Amygdala (tissue), 56 donors: ENCODE measurements at regions not wholly inside any gene's neighbourhood (a gene's known extent, or its start where the extent isn't known, plus 50 kb on each side); places are given as distances from the start of the nearest gene placed in this dataset.
"Not testable (repeated sequence)": the region's sequence is repeated elsewhere in the genome, so short reads cannot be mapped to it uniquely, and the experiment has no call there.

ENCODE experiments used
- DNase-seq, 56 donors: peaks; one replicate each; lab custom pipeline; 2025; lab: John Stamatoyannopoulos, UW

DNA sequence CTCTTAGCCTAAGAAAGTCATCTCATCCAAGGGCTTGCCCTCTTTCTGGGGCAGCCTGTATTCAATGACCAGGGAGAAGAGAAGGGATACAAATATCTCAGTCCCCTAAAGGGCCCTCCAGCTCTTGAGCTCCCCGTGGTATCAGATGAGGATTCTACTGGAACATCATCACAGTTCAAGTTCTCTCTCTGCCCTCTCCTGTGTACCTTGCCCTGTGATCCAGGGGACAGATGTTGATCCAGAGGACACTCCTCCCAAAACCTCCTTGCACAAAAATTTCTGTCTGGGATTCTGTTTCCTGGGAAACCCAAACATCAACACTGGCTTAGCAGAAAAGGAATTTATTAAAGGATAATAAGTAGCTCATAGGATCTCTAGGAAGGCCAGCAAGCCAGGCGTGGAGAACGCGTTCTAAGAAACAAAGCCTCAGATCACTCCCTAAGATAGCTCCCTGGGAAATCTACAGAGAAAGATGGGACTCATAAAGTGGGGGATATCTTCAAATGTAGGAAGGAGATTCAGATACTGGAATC, 296.3 kb upstream of the KLF3 start:
- no peak for DNase-seq

DNA sequence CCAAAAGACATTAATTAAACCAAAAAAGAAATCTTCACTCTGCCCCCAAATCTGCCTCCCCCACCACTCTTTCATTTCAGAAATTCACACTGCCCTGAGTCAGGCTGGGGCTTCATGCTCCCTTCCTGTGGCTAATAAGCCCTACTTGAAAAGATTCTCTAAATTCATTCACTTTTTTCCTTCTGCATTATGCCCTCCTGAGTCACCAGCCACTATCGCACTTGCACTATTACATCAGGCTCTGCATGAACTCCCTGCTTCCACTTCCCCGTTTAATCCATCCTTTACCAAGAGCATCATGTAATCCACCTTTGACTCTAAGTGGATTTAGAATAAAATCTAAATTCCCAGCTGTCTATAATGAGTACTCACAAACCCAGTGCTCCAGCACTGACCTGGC, 295.4 kb upstream of the KLF3 start:
- DNase-seq = no peak

DNA sequence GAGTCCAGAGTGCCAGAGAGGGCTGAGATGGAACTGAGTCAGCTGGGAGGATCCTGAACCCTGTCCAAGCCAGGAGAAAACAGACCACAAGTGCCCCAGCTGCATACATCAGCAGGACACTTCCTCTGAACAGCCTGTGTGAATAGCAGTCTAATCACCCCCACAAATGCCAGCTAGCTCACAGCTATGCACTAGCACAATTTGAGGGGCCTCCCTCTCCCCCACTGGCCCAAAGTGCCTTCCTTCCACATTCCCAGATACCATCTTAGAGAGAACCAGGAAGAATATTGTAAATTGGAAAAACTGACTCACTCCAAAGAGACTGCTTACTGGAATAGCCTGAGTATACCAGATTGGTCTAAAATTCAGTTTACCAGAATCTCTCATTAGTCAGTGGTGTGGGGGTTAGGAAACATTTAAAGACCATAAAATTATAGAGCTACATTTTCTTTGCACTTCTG, 292.6 kb upstream of the KLF3 start:
- no peak for DNase-seq

DNA sequence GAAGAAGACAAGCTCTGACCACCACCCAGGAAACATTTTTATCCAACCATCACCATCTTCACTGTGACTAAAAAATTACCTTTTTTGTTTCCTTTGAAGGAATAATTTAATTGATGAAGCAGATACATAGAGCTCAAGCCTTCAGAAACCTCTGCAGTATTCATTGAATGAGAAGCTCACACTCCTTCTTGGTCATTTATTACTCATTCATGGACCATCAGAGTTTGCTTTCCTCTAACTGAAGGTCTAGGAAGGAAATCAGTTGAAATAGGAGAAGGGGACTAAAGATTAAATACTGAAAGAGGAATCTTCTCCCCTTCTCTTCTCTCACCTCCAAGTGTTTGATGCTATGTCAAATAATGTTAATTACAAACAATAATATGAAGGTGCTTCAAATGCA, 290.6 kb upstream of the KLF3 start:
- DNase-seq = no peak

DNA sequence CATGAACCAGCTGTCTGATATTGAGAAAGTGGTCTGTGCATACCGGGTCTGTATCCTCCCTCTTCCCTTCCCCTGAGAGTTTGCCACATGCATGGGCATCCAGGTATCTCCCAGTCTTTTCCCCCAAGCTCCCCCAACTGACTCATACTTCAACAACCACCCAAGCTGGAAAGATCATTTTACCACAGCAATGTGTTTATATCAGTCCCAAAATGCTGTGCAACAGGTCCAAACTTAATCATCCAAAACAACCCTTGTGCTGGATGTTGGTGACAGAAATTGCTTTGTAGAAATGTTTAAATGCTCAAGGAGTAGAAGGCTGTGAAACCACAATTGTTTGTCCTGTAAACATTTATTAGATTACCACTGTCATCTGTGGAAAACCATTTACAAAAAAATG, 286.8 kb upstream of the KLF3 start:
- DNase-seq = no peak

DNA sequence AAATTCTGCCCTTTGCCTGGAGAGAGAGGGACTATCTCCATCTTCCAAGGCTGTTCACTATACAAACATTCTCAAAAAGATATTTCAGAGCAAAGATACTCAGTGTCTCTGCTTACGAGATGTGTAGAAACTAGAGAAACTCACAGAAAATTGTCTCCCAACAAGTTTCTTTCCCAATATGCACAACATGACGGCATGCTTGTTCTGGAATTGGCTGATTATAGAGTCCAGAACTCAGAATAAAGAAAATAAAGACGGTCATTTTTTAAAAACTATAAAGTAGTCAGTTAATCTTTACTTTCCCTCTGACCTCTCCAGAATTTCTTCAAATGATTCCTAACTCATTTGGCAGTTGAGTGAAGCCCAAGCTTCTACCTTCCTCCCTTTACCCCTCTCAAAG, 285.5 kb upstream of the KLF3 start:
- DNase-seq = no peak

DNA sequence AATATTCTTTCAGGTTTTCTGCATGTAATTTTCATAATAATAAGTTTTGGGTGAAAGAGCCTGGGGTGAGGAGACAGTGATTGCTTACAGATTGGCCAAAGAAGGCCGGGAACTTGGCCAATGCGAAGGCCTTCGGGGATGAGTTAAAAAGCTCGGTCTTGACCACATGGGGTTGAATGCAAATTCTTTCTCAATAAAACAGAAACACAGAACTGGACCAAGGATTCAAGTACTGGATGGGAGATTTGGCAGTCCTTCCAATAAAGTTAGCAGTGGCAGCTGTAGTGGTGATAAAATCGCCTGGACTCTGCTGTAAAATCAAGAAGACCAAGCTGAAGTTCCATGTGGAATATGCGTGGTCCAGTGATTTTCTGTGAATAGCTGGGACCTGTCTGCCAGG, 282.2 kb upstream of the KLF3 start:
- no peak for DNase-seq

DNA sequence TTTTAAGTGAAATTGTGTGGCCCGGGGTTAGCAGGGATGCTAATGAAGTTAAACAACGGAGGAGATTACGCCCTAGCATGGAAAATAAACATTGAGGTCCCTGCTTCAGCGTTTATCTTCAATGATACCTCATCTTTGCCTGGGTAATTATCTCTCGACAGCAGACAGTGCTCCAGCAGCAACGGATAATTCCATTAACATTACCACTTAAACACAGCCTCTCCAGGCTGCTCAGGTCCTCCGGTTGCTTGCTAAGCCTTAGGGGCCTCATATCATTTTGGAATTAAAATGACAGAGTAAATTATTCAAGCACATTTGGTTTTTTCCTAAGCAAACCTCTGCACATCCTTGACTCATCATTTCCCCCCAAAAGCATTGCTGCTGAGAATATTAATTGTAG, 281.5 kb upstream of the KLF3 start:
- DNase-seq = no peak

DNA sequence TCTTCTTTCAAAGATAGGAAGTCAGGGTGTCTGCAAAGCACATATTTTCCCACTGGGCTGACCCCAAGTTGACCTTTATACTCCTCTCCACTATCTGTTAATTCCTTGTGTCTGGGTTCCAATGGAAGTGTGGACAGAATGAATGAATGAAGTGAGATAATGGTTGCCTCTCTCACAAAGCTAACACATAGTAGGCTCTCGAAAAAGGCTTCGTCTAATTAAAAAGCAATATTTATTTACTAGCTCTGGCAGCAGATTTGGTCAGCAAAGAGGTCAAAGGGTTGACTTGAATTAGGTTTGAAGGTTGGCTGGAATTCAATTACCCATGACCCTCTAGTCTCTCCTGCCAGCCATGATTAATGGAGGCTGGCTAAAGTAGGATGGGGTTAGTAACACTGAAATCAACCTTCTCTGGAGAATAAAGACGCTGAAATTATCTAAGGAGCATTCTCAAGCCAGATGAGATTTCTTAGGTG, 280.3 kb upstream of the KLF3 start:
- DNase-seq = no peak

DNA sequence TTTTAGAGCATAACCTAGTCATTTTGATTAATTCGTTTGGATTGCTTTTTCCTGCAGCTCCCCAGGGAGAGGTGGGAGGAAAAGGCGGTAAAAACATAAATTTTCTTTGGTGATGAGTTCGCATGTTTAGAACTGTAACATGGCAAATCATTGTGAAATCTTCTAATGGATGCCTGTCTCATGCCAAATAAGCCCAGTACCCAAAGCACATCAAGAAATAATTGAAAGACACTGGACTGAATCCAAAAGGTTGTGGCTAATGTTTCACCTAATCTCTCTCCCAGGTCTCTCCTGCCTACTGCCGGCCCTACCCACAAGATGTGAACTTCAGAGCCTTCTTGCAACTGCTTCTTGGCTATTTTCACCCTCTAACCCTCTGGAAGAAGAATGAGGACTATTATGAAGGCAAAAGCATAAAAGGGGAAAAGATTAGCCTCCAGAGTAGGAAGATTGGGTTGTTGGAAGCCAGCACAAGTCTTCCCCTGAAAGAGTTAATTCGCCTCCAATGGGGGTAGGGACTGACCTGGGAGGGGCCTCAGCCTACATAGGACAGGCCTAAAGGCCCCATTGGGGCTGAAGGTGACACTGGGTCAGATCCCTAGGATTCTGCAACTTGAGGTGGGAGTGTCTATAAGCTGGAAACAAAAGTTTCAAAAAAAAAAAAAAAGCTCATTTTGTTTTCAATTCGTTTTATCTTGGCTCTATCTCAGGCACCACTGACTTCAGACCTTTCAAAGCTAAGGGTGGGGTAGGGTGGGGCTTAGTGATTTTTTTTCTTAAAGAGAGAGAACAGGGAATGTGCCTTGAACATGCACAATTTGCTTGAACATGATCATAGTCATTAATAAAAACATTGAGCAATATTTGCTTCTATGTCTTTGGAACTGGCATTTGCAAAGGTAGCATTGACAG, 278.6 kb upstream of the KLF3 start:
- no peak for DNase-seq

DNA sequence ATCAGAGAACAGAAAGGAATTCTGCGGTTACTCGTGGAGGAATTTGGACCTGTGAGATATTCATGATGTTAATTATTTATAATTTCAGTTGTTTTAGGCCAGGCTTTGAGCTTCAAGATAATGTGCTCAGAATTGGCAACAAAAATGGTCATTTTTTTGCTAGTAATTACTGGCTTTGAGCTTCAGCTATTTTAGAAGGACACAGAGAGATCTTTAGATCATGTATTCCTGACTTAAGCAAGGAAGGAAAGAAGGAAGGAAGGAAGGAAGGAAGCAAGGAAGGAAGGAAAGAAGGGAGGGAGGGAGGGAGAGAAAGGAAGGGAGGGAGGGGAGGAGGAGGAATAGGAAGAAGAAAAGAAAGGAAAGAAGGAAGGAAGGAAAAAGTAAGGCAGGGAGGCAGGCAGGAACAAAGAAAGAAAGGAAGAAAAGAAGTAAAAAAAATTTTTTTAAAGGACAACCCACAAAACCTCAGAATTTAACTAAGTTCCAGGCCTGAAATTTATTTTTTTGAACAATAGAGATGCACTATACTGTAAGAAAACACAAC, 277.9 kb upstream of the KLF3 start:
- no peak for DNase-seq

DNA sequence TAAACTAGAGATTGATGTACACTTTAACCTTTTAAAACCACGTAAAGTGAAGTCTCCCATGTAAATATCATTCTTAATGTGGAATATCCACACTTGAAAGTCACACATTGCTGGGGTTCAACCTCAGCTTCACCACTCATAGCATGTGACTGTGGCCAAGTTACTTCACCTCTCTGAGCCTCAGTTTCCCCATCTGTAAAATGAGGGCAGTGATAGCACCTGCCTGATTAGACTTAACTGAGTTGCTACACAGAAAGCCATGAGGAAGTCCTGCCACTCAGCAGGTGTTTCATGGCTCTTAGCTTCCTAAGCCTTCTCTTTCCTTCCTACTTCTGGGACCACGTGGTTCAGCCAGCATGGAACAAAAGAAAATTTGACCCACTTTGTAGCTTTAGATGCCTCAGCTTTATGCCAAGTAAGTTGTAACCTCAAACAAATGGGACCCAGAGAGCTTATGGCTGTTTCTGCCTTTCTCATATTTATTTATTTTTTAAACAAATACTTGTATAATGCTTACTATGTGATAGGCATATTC, 277.3 kb upstream of the KLF3 start:
- no peak for DNase-seq

DNA sequence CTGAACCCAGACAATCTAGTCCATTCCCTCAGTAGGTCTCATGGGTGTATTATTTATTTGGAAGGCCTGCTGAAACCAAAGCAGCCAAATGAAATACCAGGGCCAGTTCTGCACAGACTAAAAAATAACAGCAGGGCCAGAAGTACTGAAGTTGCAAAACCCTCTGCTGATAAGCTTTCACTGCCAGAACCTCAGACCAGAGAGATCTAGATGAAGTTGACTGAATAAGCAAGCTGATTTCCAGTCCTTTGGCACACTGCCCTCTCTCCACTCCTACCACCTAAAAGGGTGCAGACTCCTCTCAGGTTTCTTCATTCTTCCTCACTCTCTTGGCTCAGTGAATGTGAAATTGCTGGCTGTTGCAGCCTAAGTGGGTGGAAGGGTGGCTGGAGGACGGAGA, 276.7 kb upstream of the KLF3 start:
- DNase-seq = peak in 1 of 56 donors; percentile 3

DNA sequence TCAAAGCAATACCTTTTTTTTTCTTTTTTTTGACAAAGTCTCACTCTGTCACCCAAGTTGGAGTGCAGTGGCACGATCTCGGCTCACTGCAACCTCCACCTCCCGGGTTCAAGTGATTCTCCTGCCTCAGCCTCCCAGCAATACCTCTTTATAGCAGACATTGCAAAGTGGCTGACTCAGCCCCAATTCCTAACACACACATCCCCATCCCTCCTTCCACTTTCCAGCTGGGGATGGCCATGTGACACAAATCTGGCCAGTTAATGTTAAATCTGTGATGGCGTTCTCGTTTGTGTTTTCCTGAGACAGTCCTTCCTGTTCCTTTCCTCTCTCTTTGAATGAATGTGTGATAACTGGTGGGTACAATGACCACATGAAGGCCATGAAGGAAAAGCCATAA, 276.2 kb upstream of the KLF3 start:
- no peak for DNase-seq

DNA sequence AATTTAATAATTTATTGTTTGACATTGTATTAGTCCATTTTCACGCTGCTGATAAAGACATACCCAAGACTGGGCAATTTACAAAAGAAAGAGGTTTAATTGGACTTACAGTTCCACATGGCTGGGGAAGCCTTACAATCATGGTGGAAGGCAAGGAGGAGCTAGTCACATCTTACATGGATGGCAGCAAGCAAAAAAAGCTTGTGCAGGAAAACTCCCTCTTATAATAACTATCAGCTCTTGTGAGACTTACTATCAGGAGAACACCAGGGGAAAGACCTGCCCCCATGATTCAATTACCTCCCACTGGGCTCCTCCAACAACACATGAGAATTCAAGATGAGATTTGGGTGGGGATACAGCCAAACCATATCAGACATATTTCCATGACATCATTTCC, 275.1 kb upstream of the KLF3 start:
- not testable (repeated sequence) for DNase-seq

DNA sequence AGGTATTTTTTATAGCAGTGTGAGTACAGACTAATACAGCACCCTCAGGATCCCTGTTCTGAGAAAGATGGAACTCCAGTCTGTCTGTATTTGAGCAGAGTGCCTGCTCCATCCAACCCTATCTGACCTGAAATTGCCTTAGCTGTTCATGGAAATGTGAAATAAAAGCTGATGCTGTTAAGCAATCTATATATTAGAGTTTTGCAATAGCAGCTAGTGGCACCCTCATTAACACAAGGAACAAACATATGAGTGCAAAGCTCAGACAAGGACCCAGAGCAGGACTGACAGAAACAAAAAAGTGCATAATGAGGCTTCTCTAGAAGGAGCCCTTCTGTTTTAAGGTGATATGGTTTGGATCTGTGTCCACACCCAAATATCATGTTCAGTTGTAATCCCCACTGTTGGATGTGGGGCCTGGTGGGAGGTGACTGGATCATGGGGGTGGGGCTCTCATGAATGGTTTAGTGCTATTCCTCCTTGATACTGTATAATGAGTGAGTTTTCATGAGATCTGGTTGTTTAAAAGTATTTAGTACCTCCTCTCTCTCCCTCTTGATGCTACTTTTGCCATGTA, 272.9 kb upstream of the KLF3 start:
- no peak for DNase-seq

DNA sequence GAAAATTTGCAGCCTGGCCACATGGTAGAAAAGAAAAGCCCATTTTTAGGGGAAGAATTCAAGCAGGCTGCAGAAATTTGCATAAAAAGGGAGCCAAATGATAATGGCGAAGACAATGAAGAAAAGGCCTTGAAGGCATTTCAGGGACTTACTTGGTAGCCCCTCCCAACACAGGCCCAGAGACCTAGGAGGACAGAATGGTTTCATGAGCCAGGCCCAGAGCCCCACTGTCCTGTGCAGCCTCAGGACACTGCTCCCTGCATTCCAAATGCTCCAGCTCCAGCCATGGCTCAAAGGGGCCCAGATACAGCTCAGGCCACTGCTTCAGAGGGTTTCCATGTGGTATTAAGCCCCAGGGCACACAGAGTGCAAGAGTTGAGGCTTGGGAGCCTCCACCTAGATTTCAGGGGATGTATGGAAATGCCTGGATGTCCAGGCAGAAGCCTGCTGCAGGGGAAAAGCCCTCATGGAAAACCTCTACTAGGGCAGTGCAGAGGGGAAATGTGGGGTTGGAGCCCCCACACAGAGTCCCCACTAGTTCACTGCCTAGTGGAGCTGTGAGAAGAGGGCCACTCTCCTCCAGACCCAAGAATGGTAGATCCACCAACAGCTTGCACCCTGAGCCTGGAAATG, 271.7 kb upstream of the KLF3 start:
- DNase-seq = no peak

DNA sequence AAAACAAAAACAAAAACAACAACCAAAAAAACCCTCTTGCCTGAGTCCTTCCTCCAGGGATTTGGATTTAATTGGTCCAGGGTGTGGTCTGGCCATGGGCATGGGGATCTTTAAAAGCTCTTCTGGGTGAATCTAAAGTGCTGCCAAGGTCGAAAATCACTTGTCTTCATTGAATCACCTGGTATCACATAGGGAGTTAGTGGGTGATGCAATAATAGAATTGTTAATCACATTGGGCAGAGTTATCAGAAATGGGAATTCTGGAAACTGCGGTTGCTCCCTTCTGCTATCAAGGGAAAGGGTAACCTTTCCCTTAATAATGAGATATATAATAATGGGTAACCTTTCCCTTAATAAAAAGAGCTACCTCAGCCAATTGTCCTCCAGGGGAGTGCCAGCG, 267.9 kb upstream of the KLF3 start:
- no peak for DNase-seq

DNA sequence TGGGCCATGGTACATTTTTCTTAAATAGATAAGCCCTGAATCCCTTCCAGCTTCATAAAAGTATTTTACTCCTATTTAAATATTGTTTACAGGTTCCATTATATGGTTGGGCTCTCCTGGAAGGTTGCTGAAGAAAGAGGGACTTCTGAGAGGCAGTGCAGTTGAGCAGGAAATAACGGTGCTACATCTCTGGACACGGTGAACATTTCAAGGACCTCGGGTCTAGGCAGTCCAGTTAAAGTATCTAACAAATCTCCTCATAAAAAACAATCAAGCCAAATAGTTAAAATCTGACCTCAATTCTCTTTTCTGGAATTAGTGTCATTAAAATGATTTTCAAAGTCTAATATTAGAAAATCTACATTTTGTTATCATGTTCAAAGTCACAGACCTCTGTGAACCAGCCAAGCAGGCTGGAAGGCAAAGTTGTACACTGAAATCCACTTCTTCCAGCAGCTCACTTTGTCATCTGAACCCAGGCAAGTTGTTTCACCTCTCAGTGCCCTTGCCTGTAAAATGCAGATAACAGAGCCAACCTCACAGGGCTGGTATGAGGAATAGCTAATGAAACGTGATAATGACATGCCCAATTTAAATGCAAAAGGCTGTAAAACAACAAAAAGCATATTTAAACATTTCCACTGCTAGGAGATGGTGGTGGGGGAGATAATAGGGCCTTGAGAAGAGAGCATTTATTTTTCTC, 267.0 kb upstream of the KLF3 start:
- no peak for DNase-seq

DNA sequence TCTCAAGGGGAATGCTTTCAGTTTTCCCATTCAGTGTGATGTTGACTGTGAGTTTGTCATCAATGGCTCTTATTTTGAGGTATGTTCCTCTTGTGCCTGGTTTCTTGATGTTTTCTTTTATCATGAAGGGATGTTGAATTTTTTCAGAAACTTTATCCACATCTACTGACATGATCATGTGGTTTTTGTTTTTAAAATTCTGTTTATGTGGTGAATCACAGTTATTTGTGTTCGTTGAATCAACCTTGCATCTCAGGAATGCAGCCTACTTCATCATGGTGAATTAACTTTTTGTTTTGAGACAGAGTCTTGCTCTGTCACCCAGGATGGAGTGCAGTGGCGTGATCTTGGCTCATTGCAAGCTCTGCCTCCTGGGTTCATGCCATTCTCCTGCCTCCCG, 263.1 kb upstream of the KLF3 start:
- no peak for DNase-seq
